Calu3 (cell line): ENCODE measurements at regions not wholly inside any gene's neighbourhood (a gene's known extent, or its start where the extent isn't known, plus 50 kb on each side); places are given as distances from the start of the nearest gene placed in this dataset.

ENCODE experiments used
- BruUV-seq: library from RNA; stranded (reverse); fragments of 400-500 nt; replicated peaks from 2 replicates; lab custom pipeline; 2021; lab: Mats Ljungman, UMichigan
- CTCF ChIA-PET: fragments of 300-600 bp; sonication (Branson Sonifier 250); formaldehyde crosslinking; loops from one replicate; lab custom pipeline; 2022; ENCODE audit warnings: antibody characterized with exemption; lab: Charles Lee
- DNase-seq: peaks from one replicate; pipeline ENCODE4 v3.0.0; 2022
- H3K27ac Mint-ChIP-seq: one replicate; pipeline ENCODE4 v1.8.0; 2022; ENCODE audit warnings: mixed read lengths; ENCODE audit not compliant: unreplicated experiment
- H3K27me3 Mint-ChIP-seq: one replicate; pipeline ENCODE4 v1.8.0; 2022; ENCODE audit warnings: mixed read lengths; ENCODE audit not compliant: unreplicated experiment
- H3K36me3 Mint-ChIP-seq: one replicate; pipeline ENCODE4 v1.8.0; 2022; ENCODE audit warnings: mild to moderate bottlenecking, moderate library complexity, mixed read lengths; ENCODE audit not compliant: insufficient read depth, unreplicated experiment
- H3K4me1 Mint-ChIP-seq: one replicate; pipeline ENCODE4 v1.8.0; 2022; ENCODE audit warnings: mild to moderate bottlenecking, low read depth, mixed read lengths; ENCODE audit not compliant: unreplicated experiment
- H3K4me3 Mint-ChIP-seq: one replicate; pipeline ENCODE4 v1.8.0; 2022; ENCODE audit warnings: mild to moderate bottlenecking, low read depth, moderate library complexity, mixed read lengths; ENCODE audit not compliant: unreplicated experiment
- H3K9me3 Mint-ChIP-seq: one replicate; pipeline ENCODE4 v1.8.0; 2022; ENCODE audit warnings: low read depth, mixed read lengths; ENCODE audit not compliant: unreplicated experiment
- CTCF ChIP-seq: fragments of 200-600 bp; IDR thresholded peaks from one replicate; pipeline ENCODE4 v1.8.0; 2022; ENCODE audit warnings: antibody characterized with exemption; ENCODE audit not compliant: unreplicated experiment
- intact Hi-C: fragments of 100-400 bp; cut with micrococcal nuclease; formaldehyde crosslinking; loops from one replicate; pipeline ENCODE4 v1.10.0; 2022; ENCODE audit not compliant: unreplicated experiment

DNA sequence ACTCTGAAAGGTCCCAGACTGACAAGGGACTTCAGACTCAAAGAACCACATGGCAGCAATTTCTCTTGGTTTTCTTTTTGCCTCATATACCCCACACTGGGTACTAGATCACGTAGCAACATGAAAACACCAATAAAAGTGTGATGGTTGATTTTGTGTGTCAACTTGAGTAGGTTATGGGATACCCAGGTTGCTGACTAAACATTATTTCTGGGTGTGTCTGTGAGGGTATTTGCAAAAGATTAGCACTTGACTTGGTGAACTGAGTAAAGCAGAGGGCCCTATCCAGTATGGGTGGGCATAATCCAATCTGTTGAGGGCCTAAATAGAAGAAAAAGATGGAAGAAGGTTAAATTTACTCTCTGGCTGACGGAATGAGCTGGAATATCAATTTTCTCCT is 53.8 kb upstream of the ZNF618 start:
- H3K4me1 Mint-ChIP-seq: no peaks in the 10 kb centered on the region
- peaks cover 28% of the 10 kb centered on the region for H3K27me3 Mint-ChIP-seq
- intact Hi-C loops: no loop called here
- no peak overlapping the region for H3K27ac Mint-ChIP-seq
- H3K36me3 Mint-ChIP-seq: no peaks in the 10 kb centered on the region
- H3K9me3 Mint-ChIP-seq: peaks cover 2% of the 10 kb centered on the region
- no peak for TF ChIP-seq CTCF
- no peak for DNase-seq
- CTCF ChIA-PET: no interaction called here
- no TSS peak for BruUV-seq
- no peak overlapping the region for H3K4me3 Mint-ChIP-seq

DNA sequence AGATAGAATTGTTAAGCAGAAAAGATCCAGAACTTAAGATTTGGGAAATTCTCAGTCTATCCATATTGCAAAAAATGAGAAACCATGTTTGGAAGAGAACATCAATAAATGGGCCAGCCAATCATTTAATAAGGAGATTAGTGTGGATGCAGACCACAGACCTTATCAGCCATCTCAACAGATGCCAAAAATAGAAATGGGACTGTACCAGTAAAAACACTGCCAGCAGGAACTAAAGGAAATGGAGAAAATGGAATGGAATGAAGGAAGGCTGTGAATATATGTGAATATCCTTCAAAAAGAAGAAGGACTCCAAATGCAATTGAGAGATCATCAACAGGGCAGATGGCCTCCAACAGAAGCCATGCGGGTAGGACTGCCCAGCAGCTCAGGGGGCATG is 52.7 kb upstream of the ZNF618 start:
- peaks cover 4% of the 10 kb centered on the region for H3K9me3 Mint-ChIP-seq
- H3K4me3 Mint-ChIP-seq: no peak overlapping the region
- TF ChIP-seq CTCF: no peak
- H3K27me3 Mint-ChIP-seq: peaks cover 28% of the 10 kb centered on the region
- no peaks in the 10 kb centered on the region for H3K36me3 Mint-ChIP-seq
- intact Hi-C loops: no loop called here
- CTCF ChIA-PET: interaction anchor here (0.6 kb wide), 1 partner anchor 124 kb away, joined by 5 read pairs; no protein-coding TSS in a partner anchor
- H3K27ac Mint-ChIP-seq: no peak overlapping the region
- no TSS peak for BruUV-seq
- DNase-seq: no peak
- H3K4me1 Mint-ChIP-seq: peaks cover 8% of the 10 kb centered on the region
